Colon (tissue), 2 donors: ENCODE measurements at regions not wholly inside any gene's neighbourhood (a gene's known extent, or its start where the extent isn't known, plus 50 kb on each side); places are given as distances from the start of the nearest gene placed in this dataset.
A peak's percentile ranks its signal among the peaks of the same experiment; 100 is the strongest.

Experiments
- FAIRE-seq: peaks from 2 replicates; lab custom pipeline; 2012; peaks lifted over from hg19 to GRCh38; lab: Jason Lieb, UNC
- donor health status: control.
- donor health status: control.

- no peak for FAIRE-seq
Measured at GRCh38 chr5:60259730-60260129, 366.2 kb upstream of the PDE4D start.

DNA sequence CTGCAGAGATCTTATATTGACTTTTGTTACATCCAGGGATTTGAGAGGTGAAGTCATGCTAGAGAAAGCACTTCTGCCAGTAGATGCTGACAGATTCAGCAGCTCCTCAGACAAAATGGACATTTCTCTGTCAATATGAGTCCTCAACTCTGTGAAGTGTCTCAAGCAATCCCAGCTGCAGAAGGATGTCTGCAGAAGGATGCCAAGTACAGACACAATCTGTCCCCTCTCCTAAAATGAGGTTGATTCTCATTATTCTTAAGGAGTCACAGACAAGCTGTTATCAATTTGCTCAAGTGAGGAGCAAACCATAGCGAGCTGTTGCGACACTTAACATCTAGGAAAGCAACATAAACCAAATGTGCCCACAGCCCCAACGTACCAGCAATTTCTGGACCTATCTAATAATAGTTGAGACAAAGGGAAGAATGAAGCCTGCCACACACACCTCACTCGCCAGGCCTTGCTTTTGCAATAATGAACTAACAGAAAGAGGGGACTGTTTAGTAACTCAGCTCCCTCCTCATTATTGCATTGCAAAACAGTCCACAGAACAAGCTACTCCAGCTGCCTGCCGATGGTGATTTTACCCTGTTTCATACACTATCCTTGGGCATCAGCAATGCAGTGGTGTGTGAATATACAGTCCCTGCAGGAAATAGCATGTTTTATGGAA lies 364.2 kb upstream of the PDE4D start:
- no peak for FAIRE-seq

GRCh38 chr5:60256546-60256945 lies 363.0 kb upstream of the PDE4D start:
- no peak for FAIRE-seq

DNA sequence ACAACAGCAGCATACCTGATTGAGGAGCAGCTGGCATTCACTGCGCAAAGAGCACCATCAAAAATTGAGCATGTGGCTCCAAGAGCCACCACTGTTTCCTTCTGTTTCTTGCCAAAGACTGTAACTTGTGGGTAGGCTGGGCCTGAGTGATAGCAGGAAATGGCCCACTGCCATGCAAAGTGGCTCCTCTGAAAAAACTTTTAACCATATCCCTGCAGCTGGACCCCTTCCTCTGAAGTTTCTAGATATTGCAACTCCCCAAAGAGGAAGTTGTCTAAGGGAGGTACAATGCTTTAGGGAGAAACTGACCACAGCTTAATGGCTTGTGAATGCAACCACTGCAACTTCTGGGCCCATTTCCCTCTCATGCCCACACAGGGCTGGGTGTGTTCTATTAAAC lies 355.4 kb upstream of the PDE4D start:
- FAIRE-seq: no peak

DNA sequence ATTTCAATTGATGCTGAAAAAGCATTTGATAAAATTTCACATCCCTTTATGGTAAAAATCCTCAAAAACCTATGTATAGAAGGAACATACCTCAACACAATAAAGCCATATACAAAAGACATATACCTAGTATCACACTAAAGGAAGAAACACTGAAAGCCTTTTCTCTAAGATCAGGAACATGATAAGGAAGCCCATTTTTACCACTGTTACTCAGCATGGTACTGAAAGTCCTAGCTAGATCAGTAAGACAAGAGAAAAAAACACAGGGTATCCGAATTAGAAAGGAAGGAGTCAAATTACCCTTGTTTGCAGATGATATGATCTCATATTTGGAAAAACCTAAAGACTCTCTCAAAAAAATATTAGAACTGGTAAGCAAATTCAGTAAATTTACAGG lies 350.2 kb upstream of the PDE4D start:
- FAIRE-seq: peak; percentile 51

DNA sequence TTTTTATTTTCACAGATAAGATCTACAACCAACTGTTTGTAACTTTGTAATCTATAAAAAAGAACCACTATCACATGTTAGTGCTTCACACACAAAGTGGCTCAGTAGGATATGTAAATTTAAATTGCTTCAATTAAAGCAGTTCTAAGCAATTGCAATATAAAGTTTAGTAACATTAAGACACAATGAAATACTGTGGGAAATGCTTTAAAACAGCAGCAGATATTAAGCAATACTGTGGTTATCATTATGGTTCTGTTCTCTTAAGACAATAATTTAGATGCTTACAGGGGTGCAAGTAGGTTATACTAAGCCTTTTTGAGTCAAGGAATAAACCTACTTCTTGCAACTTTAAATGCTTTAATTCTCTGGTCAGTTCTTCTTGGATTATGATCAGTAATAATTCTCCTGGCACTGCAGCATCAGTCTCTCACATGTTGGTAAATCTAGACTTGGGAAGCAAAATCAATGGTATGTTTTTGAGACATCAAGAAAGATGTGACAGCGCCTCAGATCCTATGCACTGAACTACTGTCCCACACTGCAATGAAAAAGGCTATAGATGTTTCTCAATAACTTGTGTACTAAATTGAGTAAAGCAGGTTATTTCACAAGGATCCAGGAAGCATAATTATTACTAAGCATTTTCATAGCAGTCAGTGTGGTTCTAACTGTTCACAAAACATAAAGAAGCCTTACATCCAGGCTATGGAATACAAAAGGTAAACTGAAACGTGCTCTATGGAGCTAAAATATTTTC lies 338.7 kb upstream of the PDE4D start:
- no peak for FAIRE-seq

DNA sequence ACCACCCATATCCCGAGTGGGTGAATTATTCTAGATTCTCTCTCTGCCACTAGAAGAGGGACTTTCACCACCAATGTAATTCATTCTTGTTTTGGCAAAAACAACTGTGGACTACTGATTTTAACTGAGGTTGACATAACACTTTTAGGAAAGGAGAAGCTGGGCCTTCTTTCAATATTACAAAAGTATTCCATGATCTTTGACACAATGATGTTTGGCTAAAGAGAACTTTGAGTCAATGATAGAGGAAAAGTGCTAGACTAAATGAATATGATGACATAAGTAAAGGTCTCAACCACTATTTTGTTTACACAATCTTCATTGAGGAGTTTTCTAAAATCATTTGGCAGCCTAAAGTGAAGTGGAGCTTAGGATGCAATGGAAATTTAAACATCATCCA lies 336.9 kb upstream of the PDE4D start:
- no peak for FAIRE-seq

DNA sequence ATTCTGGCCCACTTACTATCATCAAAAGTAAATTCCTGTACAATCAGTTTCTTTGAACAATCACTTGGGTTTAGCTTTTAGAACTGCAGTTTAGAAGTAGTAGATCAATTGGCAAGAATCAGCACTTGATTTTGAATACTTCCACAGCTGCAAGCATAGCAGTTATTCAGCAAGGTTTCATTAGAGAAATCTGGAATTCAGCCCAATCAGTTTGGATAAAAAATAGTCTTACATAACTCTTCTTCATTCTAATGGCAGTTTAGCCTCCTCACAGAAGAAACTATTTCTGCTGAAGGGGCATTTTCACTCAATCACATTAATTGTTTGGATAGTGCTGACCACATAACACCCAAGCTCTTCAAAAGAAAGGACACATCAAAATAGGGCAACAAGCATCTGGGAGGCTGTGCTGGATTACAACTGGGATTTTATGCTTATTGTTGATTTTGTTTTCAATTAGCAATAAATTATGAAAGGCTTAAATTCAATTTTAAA lies 336.2 kb upstream of the PDE4D start:
- FAIRE-seq: no peak

GRCh38 chr5:60228676-60229075 lies 335.1 kb upstream of the PDE4D start:
- no peak for FAIRE-seq

DNA sequence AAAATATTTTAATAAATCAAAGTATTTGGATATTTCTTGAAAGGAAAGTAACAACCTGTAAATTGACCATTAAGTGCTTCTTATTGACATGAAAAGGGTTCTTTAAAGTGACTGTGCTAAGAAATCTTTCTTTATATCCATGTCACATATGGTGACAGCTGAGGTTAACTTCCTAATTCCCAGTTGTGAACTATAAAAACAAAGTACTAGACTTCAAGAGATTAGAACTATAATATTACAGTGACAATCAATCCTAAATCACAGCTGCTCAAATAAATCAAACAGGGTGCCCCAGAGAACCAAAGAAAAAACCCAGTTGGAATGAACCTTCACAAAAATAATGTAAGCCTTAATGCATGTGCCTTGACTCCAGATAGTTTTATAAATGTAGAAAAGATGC lies 332.6 kb upstream of the PDE4D start:
- FAIRE-seq: no peak

GRCh38 chr5:60223342-60223741 lies 329.8 kb upstream of the PDE4D start:
- FAIRE-seq: no peak

- FAIRE-seq: no peak
Measured at GRCh38 chr5:60219921-60220320, 326.4 kb upstream of the PDE4D start.

GRCh38 chr5:60210810-60211209 lies 317.3 kb upstream of the PDE4D start:
- FAIRE-seq: no peak

- FAIRE-seq: no peak
Measured at GRCh38 chr5:60209146-60209840, 315.8 kb upstream of the PDE4D start.

- no peak for FAIRE-seq
Measured at GRCh38 chr5:60208716-60209115, 315.2 kb upstream of the PDE4D start.

- no peak for FAIRE-seq
Measured at GRCh38 chr5:60207040-60207439, 313.5 kb upstream of the PDE4D start.

- FAIRE-seq: no peak
Measured at GRCh38 chr5:60206234-60206633, 312.7 kb upstream of the PDE4D start.

- FAIRE-seq: no peak
Measured at GRCh38 chr5:60205071-60205470, 311.5 kb upstream of the PDE4D start.

DNA sequence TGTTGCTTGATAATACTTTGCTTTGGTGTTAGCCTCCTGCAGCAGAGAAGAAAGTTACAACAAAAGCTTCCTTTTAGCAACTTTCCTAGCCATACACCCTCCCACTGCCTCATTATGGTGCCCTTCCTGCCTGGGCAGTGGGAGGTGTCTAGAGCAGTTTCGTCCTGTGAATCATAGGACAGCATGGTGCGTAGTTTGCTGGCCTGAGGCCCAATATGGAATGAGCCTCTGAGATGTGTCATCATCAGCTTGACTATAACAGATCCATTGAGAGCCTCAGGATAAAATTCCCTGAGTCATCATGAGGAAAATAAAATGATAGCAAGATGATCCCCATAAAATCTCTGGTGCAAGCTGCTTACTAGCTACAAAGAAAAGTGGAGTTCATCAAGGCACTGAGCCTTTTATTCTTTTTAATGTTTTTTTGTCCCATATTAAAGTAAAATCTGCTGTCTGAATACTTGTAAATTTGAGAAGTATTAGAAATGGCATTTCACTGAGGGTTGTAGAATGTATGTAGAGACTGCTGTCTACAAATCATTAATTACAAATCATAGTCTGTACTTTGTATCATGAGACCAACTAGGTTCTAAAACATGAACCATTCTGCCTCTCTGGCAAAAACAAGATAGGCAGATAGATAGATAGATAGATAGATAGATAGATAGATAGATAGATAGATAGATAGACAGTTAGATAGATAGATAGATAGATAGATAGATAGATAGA lies 303.0 kb upstream of the PDE4D start:
- FAIRE-seq: no peak

GRCh38 chr5:60195551-60195950 lies 302.0 kb upstream of the PDE4D start:
- no peak for FAIRE-seq

DNA sequence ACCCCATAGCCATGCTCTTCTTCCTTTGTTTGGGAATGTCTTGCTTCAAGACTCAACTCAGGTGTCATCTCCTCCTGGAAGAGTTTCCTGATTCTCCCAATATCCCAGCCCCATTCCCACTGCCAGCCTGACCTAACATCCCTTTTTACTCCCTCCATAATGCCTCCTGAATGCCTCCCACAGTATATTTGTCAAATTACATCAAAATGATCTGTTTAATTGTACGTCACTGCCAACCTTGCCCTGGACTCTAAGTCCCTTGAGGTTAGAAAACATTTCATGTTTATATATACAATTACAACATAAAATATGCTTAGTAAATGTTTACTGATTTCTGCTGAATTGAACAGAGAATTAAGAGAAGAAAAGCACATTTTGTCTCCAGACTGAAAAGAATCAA lies 301.6 kb upstream of the PDE4D start:
- FAIRE-seq: no peak
